ENCODE measurements at regions not wholly inside any gene's neighbourhood (a gene's known extent, or its start where the extent isn't known, plus 50 kb on each side); places are given as distances from the start of the nearest gene placed in this dataset.
A peak's percentile ranks its signal among the peaks of the same experiment; 100 is the strongest.

GRCh38 chr12:115700896-115701465 lies 576.5 kb downstream of the MED13L start:
- no peak for DNase-seq

- peak; percentile 34 for DNase-seq
Measured at GRCh38 chr12:115700081-115700480, 577.4 kb downstream of the MED13L start.

GRCh38 chr12:115698257-115698656 lies 579.2 kb downstream of the MED13L start:
- DNase-seq, result no peak

GRCh38 chr12:115697340-115697739 lies 580.2 kb downstream of the MED13L start:
- peak; percentile 60 for DNase-seq

- no peak for DNase-seq
Measured at GRCh38 chr12:115694564-115694963, 582.9 kb downstream of the MED13L start.

- no peak for DNase-seq
Measured at GRCh38 chr12:115693970-115694369, 583.5 kb downstream of the MED13L start.

- DNase-seq, result no peak
Measured at GRCh38 chr12:115691123-115691522, 586.4 kb downstream of the MED13L start.

GRCh38 chr12:115687094-115687493 lies 590.4 kb downstream of the MED13L start:
- no peak for DNase-seq

GRCh38 chr12:115683240-115683780 lies 594.2 kb downstream of the MED13L start:
- no peak for DNase-seq

- DNase-seq, result no peak
Measured at GRCh38 chr12:115680967-115681366, 596.5 kb downstream of the MED13L start.

- no peak for DNase-seq
Measured at GRCh38 chr12:115672506-115673080, 604.9 kb downstream of the MED13L start.

GRCh38 chr12:115672086-115672485 lies 605.4 kb downstream of the MED13L start:
- DNase-seq, result no peak

GRCh38 chr12:115670869-115671268 lies 606.6 kb downstream of the MED13L start:
- DNase-seq, result no peak

- DNase-seq, result no peak
Measured at GRCh38 chr12:115667116-115667515, 610.4 kb downstream of the MED13L start.

- DNase-seq, result no peak
Measured at GRCh38 chr12:115666168-115666567, 611.3 kb downstream of the MED13L start.

GRCh38 chr12:115661112-115661511 lies 616.4 kb downstream of the MED13L start:
- no peak for DNase-seq

- no peak for DNase-seq
Measured at GRCh38 chr12:115660211-115660805, 617.2 kb downstream of the MED13L start.

GRCh38 chr12:115659422-115659821 lies 618.1 kb downstream of the MED13L start:
- DNase-seq, result no peak

- DNase-seq, result no peak
Measured at GRCh38 chr12:115657081-115658013, 620.1 kb downstream of the MED13L start.

- no peak for DNase-seq
Measured at GRCh38 chr12:115650026-115650425, 627.5 kb downstream of the MED13L start.

- no peak for DNase-seq
Measured at GRCh38 chr12:115648463-115648862, 629.0 kb downstream of the MED13L start.

- no peak for DNase-seq
Measured at GRCh38 chr12:115646210-115646609, 631.3 kb downstream of the MED13L start.

All from renal pelvis (tissue), 1 donor.